ENCODE measurements at regions not wholly inside any gene's neighbourhood (a gene's known extent, or its start where the extent isn't known, plus 50 kb on each side); places are given as distances from the start of the nearest gene placed in this dataset.

DNA sequence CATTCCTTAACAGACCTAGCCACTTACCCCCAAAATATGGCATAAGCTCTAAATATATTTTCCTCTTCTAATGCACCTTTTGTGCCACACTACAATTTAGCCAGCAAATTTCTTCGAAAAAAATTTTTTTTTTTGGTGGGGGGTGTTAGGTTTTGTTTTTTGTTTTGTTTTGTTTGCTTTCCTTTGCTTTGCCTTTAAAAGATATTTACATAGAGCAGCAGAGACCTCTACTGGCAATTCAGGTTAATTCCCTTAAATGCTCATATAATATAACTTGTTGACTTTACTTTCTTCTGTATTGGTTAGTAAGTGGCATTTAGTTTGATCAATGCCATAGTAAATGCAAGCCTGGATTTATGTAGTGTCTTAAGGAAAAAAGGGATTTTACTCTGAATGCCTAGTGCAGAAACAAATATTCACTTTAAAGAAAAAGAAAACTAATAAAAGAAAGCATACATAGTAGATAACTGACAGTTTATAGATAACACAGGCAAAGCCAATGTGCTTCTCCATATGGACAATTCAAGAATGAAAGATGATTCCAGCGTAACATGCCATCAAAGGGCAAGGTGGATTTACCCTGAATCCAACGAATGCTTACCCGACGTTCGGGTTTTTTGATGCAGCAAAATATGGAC is 1250.6 kb downstream of the GATA3 start:
- no peak overlapping the region for H3K4me2 ChIP-seq (ENCODE audit: low read length)
- H3K4me3 ChIP-seq (ENCODE audit: low read depth, low read length), result no peak overlapping the region
- no peak overlapping the region for H3K27ac ChIP-seq (ENCODE audit: low read depth, low read length)
- H4K8ac ChIP-seq (ENCODE audit: low read depth, low read length), result no peak overlapping the region
- no peak overlapping the region for H2BK120ac ChIP-seq (ENCODE audit: insufficient read depth, low read length, poor library complexity)
- DNase-seq, result peak in 1 of 2 donors; percentile 70
- H4K12ac ChIP-seq (ENCODE audit: low read depth, low read length), result no peak overlapping the region
- no peaks in the 10 kb centered on the region for H3K79me1 ChIP-seq (ENCODE audit: low read length)
- H3K4ac ChIP-seq (ENCODE audit: low read depth, low read length), result no peak overlapping the region
- no peak overlapping the region for H3K23ac ChIP-seq (ENCODE audit: low read length)
- H3K9ac ChIP-seq (ENCODE audit: low read length), result no peak overlapping the region
- no peak overlapping the region for H4K91ac ChIP-seq (ENCODE audit: low read depth, low read length)
- no peak overlapping the region for H2AK5ac ChIP-seq (ENCODE audit: low read length)
- H3K36me3 ChIP-seq (ENCODE audit: control insufficient read depth in 1 of 2, insufficient read depth in 2 of 2, low read length in 2 of 2), result no peaks in the 10 kb centered on the region
- no peak overlapping the region for H2BK5ac ChIP-seq (ENCODE audit: low read depth, low read length, poor library complexity)
- H3K79me2 ChIP-seq (ENCODE audit: control insufficient read depth, insufficient read depth, low read length, poor library complexity), result no peaks in the 10 kb centered on the region
- no CpG with 5 or more reads among the region's 6 CpGs for WGBS (ENCODE audit: extremely low coverage, insufficient coverage, insufficient read length)
- H3K14ac ChIP-seq (ENCODE audit: low read length), result no peak overlapping the region
- no peak overlapping the region for H2AFZ ChIP-seq (ENCODE audit: insufficient read depth, low read length, poor library complexity)
- H3K27me3 ChIP-seq (ENCODE audit: insufficient read depth, low read length), result no peaks in the 10 kb centered on the region
- H2BK12ac ChIP-seq (ENCODE audit: low read length), result no peak overlapping the region
- H3K4me1 ChIP-seq (ENCODE audit: control insufficient read depth in 1 of 2, insufficient read depth in 2 of 2, low read length in 2 of 2), result no peaks in the 10 kb centered on the region
- no peaks in the 10 kb centered on the region for H3K9me3 ChIP-seq (ENCODE audit: insufficient read depth, low read depth, low read length)
- H3K18ac ChIP-seq (ENCODE audit: low read length), result no peak overlapping the region

- H3K4ac ChIP-seq (ENCODE audit: low read depth, low read length), result no peak overlapping the region
- no peak for DNase-seq
- H3K4me3 ChIP-seq (ENCODE audit: low read depth, low read length), result no peak overlapping the region
- H4K8ac ChIP-seq (ENCODE audit: low read depth, low read length), result no peak overlapping the region
- WGBS (ENCODE audit: extremely low coverage, insufficient coverage, insufficient read length), result no CpG with 5 or more reads among the region's 4 CpGs
- H3K18ac ChIP-seq (ENCODE audit: low read length), result no peak overlapping the region
- no peak overlapping the region for H3K27ac ChIP-seq (ENCODE audit: low read depth, low read length)
- no peak overlapping the region for H2BK120ac ChIP-seq (ENCODE audit: insufficient read depth, low read length, poor library complexity)
- H3K14ac ChIP-seq (ENCODE audit: low read length), result no peak overlapping the region
- H2BK5ac ChIP-seq (ENCODE audit: low read depth, low read length, poor library complexity), result no peak overlapping the region
- H4K91ac ChIP-seq (ENCODE audit: low read depth, low read length), result no peak overlapping the region
- no peak overlapping the region for H3K4me2 ChIP-seq (ENCODE audit: low read length)
- no peaks in the 10 kb centered on the region for H3K9me3 ChIP-seq (ENCODE audit: insufficient read depth, low read depth, low read length)
- no peak overlapping the region for H3K23ac ChIP-seq (ENCODE audit: low read length)
- no peak overlapping the region for H2AK5ac ChIP-seq (ENCODE audit: low read length)
- no peak overlapping the region for H2AFZ ChIP-seq (ENCODE audit: insufficient read depth, low read length, poor library complexity)
- H2BK12ac ChIP-seq (ENCODE audit: low read length), result no peak overlapping the region
- no peak overlapping the region for H3K9ac ChIP-seq (ENCODE audit: low read length)
- H3K4me1 ChIP-seq (ENCODE audit: control insufficient read depth in 1 of 2, insufficient read depth in 2 of 2, low read length in 2 of 2), result no peaks in the 10 kb centered on the region
- H3K27me3 ChIP-seq (ENCODE audit: insufficient read depth, low read length), result no peaks in the 10 kb centered on the region
- no peaks in the 10 kb centered on the region for H3K79me1 ChIP-seq (ENCODE audit: low read length)
- H3K79me2 ChIP-seq (ENCODE audit: control insufficient read depth, insufficient read depth, low read length, poor library complexity), result no peaks in the 10 kb centered on the region
- no peak overlapping the region for H4K12ac ChIP-seq (ENCODE audit: low read depth, low read length)
- H3K36me3 ChIP-seq (ENCODE audit: control insufficient read depth in 1 of 2, insufficient read depth in 2 of 2, low read length in 2 of 2), result no peaks in the 10 kb centered on the region
Observed at GRCh38 chr10:9311702-9312499, 1257.4 kb downstream of the GATA3 start.

DNA sequence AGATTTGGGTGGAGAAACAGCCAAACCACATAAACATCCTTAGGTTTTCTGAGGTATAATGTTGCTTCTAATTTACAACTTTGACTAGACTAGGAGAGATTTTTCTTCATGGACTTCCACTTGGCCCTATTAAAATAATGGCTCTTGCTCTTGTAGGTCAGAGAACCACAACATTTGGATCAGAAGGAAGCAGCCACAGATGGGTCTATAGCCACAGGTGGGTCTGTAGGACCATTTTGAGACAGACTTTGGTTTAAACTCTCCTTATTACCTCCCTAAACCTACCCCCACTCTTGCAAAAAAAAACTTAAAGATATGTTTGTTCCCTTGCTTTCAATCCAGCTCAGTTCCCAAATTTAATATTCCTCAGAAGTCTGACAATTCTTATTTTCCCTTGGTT is 1260.8 kb downstream of the GATA3 start:
- Histone ChIP-seq H3K4ac (ENCODE audit: low read depth, low read length) (no peak overlapping the region), H4K8ac (ENCODE audit: low read depth, low read length) (no peak overlapping the region), H3K4me2 (ENCODE audit: low read length) (no peak overlapping the region), H2BK120ac (ENCODE audit: insufficient read depth, low read length, poor library complexity) (no peak overlapping the region), H2BK12ac (ENCODE audit: low read length) (no peak overlapping the region), H3K27me3 (ENCODE audit: insufficient read depth, low read length) (no peaks in the 10 kb centered on the region), H2AK5ac (ENCODE audit: low read length) (no peak overlapping the region), H3K79me2 (ENCODE audit: control insufficient read depth, insufficient read depth, low read length, poor library complexity) (no peaks in the 10 kb centered on the region), H3K9ac (ENCODE audit: low read length) (no peak overlapping the region), H3K9me3 (ENCODE audit: insufficient read depth, low read depth, low read length) (no peaks in the 10 kb centered on the region), H2AFZ (ENCODE audit: insufficient read depth, low read length, poor library complexity) (no peak overlapping the region), H3K4me3 (ENCODE audit: low read depth, low read length) (no peak overlapping the region), H3K14ac (ENCODE audit: low read length) (no peak overlapping the region), H3K36me3 (ENCODE audit: control insufficient read depth in 1 of 2, insufficient read depth in 2 of 2, low read length in 2 of 2) (no peaks in the 10 kb centered on the region), H4K12ac (ENCODE audit: low read depth, low read length) (no peak overlapping the region), H4K91ac (ENCODE audit: low read depth, low read length) (no peak overlapping the region), H3K18ac (ENCODE audit: low read length) (no peak overlapping the region), H3K79me1 (ENCODE audit: low read length) (no peaks in the 10 kb centered on the region), H3K27ac (ENCODE audit: low read depth, low read length) (no peak overlapping the region), H3K23ac (ENCODE audit: low read length) (no peak overlapping the region), H3K4me1 (ENCODE audit: control insufficient read depth in 1 of 2, insufficient read depth in 2 of 2, low read length in 2 of 2) (no peaks in the 10 kb centered on the region), H2BK5ac (ENCODE audit: low read depth, low read length, poor library complexity) (no peak overlapping the region)
- no peak for DNase-seq

DNA sequence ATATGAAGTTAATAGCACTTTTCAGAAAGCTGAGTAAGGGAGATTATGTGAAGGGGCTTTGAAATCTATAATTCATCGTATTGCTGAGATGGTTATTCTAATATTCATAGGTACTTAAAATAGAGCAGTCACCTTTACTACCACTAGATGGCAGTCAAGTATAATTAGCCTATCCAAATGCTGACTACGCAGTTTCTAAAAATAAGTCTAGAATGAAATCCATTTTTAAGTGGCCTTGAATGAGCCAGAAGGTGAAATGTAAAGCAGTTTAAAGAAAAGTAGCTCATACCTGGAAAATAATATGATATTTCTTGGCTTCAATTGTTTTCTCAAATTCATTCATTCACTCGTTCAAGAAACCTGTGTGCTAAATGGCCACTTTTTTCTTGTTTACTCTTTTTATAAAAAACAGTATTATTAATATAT is 1277.1 kb downstream of the GATA3 start:
- no peaks in the 10 kb centered on the region for H3K27me3 ChIP-seq (ENCODE audit: insufficient read depth, low read length)
- no peaks in the 10 kb centered on the region for H3K9me3 ChIP-seq (ENCODE audit: insufficient read depth, low read depth, low read length)
- H4K8ac ChIP-seq (ENCODE audit: low read depth, low read length), result no peak overlapping the region
- no peak overlapping the region for H2BK12ac ChIP-seq (ENCODE audit: low read length)
- no peak overlapping the region for H3K18ac ChIP-seq (ENCODE audit: low read length)
- no peak overlapping the region for H3K9ac ChIP-seq (ENCODE audit: low read length)
- no peak overlapping the region for H4K91ac ChIP-seq (ENCODE audit: low read depth, low read length)
- no peak overlapping the region for H2AK5ac ChIP-seq (ENCODE audit: low read length)
- no peak overlapping the region for H3K23ac ChIP-seq (ENCODE audit: low read length)
- no peak overlapping the region for H3K4me3 ChIP-seq (ENCODE audit: low read depth, low read length)
- no peak overlapping the region for H2BK5ac ChIP-seq (ENCODE audit: low read depth, low read length, poor library complexity)
- H3K27ac ChIP-seq (ENCODE audit: low read depth, low read length), result no peak overlapping the region
- H2BK120ac ChIP-seq (ENCODE audit: insufficient read depth, low read length, poor library complexity), result no peak overlapping the region
- H3K4me2 ChIP-seq (ENCODE audit: low read length), result no peak overlapping the region
- no peaks in the 10 kb centered on the region for H3K79me1 ChIP-seq (ENCODE audit: low read length)
- no peaks in the 10 kb centered on the region for H3K79me2 ChIP-seq (ENCODE audit: control insufficient read depth, insufficient read depth, low read length, poor library complexity)
- no CpG with 5 or more reads among the region's 3 CpGs for WGBS (ENCODE audit: extremely low coverage, insufficient coverage, insufficient read length)
- no peak overlapping the region for H4K12ac ChIP-seq (ENCODE audit: low read depth, low read length)
- H3K14ac ChIP-seq (ENCODE audit: low read length), result no peak overlapping the region
- H3K4me1 ChIP-seq (ENCODE audit: control insufficient read depth in 1 of 2, insufficient read depth in 2 of 2, low read length in 2 of 2), result no peaks in the 10 kb centered on the region
- no peak overlapping the region for H2AFZ ChIP-seq (ENCODE audit: insufficient read depth, low read length, poor library complexity)
- H3K36me3 ChIP-seq (ENCODE audit: control insufficient read depth in 1 of 2, insufficient read depth in 2 of 2, low read length in 2 of 2), result no peaks in the 10 kb centered on the region
- H3K4ac ChIP-seq (ENCODE audit: low read depth, low read length), result no peak overlapping the region
- peak in 1 of 2 donors; percentile 76 for DNase-seq
